Epidermal melanocyte (primary cell): ENCODE measurements at regions not wholly inside any gene's neighbourhood (a gene's known extent, or its start where the extent isn't known, plus 50 kb on each side); places are given as distances from the start of the nearest gene placed in this dataset.

Source experiments
- DNase-seq: peaks from one replicate; pipeline ENCODE4 v3.0.0; 2011; ENCODE audit warnings: low spot score; ENCODE audit not compliant: insufficient read length

DNA sequence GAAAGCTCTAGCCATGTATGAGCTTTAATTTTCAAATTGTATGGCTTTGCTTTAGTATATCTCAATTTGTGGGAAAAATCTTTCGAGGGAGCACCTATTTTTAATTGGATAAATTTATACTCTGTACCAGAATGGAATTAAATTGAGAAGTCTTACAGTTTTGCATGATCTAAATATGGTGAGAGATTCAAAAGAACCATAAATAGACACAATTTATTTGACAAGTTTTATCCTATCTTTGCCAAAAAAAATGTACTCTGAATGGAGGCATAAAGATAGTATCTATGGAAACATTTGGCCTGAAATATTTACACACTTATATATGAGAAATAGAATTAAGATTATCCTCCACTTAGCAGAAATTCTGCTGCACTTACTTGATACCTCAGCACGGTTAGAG lies 238.4 kb downstream of the NDUFA10 start:
- DNase-seq, result no peak

GRCh38 chr2:239781454-239781853 lies 243.7 kb downstream of the NDUFA10 start:
- no peak for DNase-seq

GRCh38 chr2:239780236-239780994 lies 244.7 kb downstream of the NDUFA10 start:
- no peak for DNase-seq

DNA sequence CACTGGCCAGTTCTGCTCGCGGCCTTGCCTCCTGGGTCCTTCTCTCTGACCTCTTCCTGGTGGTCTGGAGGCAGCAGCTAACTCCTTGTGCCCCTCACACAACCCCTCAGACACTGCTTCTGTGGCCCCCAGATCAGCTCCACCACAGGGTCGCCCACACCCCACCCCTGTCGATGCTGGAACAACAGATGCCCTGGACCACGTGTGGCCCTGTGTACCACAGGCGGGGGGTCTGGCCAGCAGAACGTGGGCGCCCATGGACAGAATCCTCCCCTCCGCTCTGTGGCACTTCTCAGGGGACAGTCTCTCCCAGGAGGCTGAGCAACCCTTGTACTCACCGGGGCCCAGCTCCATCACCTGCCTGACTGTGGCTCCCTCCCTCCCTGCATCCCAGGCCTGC lies 245.6 kb downstream of the NDUFA10 start:
- no peak for DNase-seq

DNA sequence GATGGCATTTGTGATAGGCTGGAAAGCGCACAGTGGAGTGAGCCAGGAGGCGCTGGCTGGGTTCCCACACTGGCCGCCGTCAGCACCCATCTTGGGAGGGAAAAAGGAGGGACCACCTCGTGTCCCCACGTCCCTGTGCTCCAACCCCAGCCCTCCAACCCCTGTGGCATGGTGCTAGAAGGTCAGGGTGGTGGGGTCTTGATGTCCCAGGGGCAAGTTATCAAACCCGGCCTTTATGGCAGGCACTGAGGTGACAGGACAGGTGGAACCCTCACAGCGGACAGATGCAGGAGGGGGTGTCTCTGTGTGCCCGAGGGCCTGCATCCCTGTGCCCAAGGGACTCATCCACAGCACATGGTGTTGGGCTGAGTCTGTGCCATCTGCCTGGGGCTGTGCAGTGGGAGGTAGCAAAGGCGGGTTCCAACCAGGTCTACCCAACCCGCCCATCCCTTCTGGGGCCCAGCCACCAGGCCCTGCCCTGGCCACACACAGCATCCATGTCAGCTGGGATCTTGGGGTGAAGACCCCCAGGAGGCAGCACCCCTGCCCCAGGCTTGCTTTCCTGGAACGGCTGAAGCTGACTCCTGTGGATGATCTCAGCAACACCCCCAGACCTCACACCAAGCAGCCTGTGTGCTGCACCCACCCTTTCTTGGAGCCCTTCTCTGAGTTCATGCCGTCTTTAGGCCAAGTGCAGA lies 246.1 kb downstream of the NDUFA10 start:
- DNase-seq, result no peak

DNA sequence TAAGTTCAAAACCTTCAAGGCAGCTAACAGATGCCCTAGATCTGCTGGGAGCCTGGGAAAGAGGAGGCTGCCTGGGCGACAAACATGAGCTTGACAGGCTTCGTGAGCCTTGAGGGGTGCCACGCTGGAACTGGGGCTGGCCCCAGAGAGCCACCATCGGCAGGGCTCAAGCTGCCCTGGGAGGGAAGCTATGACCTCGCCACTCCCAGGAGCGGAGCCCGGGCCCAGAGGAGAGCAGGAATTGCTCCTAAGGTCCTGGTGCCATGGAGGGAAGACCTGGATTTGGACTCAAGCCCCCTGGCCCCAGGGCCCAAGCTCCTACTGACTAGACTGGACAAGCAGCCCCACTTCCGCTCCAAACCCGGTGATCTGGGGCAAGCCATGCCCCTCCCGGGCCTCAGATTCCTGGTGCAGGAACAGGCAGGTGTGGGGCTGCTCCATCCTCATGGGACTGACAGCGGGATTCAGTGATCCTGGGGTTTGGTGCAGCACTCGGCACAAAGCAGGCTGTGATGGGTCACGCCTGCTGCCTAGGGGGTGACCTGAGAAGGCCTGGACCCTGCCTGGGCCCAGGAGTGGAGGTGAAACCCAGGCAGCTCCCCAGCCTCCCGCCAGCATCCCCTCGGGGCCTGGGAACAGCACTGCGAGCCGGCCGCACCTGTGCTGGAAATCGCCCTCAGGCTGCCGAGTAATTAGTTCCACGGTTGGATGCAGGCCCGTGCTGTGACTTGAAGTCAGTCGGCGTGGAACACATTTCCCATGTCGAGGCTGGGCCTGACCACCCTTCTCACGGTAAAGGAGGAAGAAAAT lies 246.9 kb downstream of the NDUFA10 start:
- DNase-seq, result no peak

DNA sequence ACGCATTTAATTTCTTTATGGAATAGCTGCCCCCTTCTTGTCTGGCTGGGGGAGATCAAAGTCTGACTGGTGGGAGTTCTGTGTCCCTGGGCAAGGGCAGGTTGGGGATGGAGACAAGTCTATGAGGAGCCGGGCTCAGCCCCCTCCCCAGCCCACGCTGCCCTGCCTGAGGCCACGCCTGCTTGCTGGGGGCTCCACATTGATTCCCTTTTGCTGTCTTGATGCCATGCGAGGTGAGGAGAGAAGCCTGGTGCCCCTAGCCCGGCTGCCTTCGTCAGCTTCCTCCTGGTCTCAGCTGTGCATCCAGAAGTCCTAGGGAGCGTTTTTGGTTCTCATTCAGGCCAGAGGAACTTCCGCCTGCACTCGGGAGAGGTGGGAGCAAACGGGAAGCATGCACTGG lies 247.9 kb downstream of the NDUFA10 start:
- no peak for DNase-seq

- DNase-seq, result no peak
These were observed 248.6 kb downstream of the NDUFA10 start for GRCh38 chr2:239776436-239777005.

DNA sequence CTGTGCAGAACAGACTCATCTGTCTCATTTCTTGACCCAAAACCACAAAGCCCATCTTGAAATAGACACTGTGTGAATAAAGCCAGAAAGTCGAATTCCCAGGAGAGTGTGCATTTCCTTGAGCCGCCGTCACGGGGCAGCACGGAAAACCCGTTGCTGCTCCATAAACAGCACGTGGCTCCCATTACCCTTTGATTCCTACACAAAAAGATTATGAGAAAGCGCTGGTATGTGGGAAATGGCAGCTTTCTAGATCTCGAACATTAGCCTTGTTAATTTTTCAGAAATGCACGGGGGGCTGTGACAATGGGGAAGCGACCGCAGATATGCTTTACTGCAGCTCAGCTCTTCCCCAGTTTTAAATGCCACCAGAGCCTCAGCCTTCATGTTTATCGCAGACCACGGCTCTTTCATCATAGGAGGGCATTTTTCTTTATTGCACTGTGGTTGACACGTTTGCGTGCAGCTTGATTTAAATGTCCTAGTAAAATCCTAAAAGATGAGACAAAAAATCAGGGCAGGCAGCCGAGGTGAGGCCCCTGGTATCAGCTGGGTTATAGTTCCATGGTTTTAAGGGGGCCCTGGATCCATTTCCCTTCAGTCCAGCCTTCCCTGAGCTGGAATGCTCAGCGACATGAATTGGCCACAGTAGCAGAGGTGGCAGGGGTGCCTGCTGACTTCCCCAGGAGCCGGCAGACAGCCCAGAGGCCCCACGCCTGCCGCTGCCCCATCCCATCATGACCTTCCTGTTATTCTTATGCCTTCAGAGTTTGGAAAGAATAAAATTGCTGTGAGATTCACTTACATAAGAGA lies 249.3 kb downstream of the NDUFA10 start:
- no peak for DNase-seq

DNA sequence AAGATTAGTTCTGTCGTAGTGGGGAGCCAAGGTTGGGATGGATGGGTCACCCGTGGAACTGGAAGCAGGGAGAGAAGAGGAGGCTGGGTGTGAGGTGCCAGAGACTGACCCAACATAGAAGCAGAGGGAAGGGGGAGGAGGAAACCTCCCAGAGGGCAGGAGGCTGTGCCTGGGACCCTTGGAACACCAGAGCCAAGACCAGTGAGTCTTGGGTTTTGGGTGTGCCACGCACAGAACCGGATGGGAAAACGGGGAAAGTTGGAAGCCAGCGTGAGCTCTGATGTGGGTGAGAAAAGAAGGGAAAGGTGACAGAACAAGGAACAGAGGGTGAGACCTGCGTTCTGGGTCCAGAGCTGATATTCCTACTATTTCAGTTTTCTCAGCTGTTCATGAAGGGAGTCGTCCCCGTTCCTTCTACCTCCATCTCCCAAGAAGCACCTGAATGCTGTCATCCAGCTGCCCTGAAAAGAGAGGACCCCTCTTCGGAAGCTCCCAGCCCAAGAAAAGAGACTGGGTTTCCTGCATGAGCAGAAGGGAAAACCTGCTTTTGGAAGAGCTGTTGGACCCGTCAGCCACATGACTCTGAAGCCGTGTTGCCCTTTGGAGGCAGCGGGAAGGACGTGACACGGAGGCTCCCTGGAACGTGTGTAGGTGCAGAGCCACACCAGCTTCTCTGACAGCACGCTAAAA lies 250.1 kb downstream of the NDUFA10 start:
- no peak for DNase-seq

- DNase-seq, result no peak
These were observed 251.0 kb downstream of the NDUFA10 start for GRCh38 chr2:239774142-239774462.

- no peak for DNase-seq
These were observed 251.7 kb downstream of the NDUFA10 start for GRCh38 chr2:239773228-239774141.

- DNase-seq, result no peak
These were observed 252.4 kb downstream of the NDUFA10 start for GRCh38 chr2:239772721-239773120.

DNA sequence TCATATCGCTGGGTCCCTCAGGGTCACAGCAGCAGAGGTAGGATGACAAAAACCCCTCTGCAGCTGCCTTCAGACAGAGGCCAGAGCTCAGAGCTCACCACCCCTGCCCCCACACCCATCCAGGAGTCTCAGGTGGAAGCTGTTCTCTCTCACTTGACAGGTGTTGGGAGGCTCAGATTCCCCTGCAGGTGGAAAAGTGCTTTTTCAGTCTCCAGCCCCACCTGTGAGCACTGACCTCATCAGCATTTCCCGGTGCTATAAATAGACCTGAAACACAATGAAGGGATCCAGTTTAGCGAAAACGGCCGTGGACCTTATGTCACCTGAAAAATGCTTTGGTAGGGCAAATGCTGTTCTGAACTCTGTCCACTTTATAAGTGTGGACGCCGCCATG lies 254.9 kb downstream of the NDUFA10 start:
- no peak for DNase-seq

- no peak for DNase-seq
These were observed 255.4 kb downstream of the NDUFA10 start for GRCh38 chr2:239769554-239770245.

DNA sequence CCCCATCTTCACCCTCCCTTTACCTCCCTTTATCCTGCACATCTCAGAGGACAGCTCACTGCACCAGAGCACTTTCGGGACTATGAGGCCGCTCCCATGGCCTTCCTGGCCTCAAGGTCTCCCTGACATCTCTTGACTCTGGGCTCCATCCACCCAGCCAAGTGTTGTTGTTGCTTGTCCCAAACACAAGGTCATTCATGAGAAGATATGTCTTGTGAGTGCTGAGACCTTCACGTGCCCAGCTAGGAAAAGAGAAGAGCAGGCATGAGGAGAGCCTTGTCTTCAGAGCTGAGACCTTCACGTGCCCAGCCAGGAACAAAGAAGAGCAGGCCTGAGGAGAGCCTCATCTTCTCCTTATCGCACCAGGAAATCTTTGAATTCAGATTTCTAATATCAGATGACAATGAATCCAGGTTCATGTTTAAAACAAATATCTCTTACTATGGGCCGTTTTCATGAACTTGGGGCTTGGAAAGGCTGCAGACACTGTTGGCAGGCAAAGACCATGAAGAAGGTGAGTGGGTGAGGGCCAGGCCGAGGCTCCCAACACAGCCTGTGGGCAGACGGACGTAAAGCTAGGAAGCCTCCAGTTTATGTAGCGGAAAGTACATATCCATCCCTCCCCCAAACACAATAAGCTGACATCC lies 256.1 kb downstream of the NDUFA10 start:
- DNase-seq, result no peak

DNA sequence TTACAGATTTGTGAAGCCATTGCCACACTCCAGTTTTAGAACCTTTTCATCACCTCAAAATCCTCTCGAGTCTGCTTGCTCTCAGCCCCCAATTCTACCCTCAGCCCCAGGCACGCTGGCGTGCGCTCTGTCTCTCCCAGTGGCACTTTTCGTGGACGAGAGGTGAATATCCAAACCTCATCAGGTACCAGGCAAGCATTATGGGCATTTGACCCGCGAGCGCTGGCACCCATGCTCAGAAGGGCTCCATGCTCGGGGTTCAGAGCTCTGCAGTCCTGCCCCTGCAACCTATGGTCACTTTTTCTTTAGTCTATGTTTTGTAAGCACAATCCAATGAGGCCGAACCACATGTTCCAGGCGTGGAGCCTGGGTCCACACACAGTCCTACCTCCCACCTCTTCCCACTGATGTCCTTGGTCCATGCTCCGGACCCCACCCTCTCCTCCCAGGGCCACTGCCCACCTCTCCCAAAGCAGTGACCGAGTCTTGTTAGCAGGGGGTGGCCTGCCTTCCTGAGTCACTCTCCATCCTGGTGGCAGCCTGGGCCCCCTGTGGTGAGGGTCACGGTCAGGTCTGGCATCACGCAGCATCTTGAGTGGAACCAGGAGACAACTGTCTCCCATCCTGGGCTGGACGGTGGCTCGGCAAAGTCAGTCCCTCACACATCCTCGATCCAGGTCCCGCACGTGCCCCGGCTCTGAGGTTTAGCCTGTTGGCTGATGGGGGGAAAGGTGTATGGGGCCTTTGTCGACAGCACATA lies 256.9 kb downstream of the NDUFA10 start:
- no peak for DNase-seq
